CD4-positive, alpha-beta T cell treated with Interleukin-4 for 1 hour (primary cell): ENCODE measurements at regions not wholly inside any gene's neighbourhood (a gene's known extent, or its start where the extent isn't known, plus 50 kb on each side); places are given as distances from the start of the nearest gene placed in this dataset.
A peak's percentile ranks its signal among the peaks of the same experiment; 100 is the strongest.

ENCODE experiments used
- DNase-seq, 2 donors: peaks; one replicate each; pipeline ENCODE4 v3.0.0-alpha.2; 2020 to 2022

DNA sequence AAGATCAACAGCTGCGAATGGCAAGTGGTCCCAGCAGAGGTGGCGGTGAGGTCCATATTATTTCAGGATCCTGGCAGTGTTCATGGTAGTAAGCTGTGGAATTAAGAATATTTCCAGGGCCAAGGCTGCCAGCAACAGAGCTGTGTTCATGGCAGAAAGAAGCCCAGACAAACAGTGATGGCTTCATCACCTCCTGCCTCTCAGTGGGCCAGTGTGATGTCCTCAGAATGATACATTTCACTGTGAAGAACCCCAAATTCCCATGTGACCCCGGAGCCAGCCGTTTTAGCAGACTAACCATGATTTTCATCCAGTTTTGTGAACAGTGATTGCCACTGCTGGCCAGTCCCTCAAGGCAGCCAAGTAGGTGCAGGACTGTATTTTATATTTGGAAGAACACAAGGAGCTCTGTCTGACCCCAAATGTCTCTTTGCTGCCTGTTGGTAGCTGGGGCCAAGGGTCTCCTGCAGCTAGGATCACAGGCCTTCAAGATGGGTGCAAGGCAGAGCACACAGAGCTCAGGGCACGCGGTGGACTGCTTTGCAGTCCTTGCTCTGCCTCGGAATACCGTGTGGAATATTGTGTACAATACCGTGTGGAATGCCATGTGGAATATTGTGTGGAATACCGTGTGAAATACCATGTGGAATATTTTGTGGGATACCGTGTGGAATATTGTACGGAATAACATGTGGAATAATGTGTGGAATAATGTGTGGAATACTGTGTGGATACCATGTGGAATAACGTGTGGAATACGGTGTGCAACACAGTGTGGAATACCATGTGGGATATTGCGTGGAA, 132.3 kb upstream of the CHST15 start:
- peak; percentile 19 to 33 for DNase-seq

DNA sequence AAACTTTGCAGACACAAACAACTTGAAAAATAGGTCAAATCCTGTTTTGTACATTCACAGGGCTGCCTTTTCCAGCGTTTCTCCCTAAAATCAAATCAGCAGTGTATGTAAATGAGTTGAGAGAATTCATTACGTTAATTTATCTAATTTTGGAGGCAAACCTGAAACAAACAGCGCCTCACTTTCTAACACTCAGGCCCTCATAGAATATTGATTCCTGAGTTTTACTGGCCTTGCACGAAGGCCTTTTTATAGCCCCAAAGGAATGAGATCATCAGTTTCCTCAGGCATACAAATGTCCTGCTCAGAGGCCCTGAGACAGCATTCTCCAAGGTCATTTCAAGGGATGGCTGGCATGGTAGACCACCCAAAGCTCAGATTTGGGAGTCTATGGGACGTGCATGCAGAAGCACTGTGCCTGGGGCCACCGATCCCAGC, 131.7 kb upstream of the CHST15 start:
- no peak for DNase-seq

DNA sequence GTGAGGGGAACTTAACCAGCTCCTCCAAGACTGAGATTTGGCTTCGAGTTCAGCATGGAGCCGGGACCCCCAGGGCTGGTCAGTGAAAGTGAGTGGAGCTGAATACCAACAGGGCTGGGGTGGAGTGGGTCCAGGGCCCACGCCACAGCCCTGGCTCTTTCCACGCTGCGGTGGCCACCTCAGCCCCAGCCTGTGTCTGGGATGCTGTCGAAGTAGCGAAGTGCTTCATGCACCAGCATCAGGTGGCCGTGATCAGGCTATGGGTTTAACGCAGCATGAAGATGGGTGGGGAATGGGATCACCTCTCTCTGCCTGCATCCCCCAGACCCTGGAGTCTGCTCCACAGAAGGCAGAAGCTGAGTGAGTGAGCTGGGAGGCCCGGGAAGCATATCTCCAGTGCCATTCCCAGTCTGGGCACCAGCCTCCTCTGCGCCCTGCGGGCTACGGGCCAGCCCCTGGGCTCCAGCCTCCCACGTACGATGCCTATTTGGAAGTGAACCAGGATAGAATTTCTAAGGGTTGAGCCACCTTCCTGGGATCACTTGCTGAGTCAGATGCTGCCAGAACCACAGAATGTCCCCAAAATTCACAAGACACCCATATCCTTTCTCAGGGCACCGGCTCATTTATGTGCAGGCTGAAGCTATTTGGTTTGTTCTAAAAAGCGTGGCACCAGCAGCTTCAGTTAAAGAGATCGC, 131.1 kb upstream of the CHST15 start:
- no peak for DNase-seq

DNA sequence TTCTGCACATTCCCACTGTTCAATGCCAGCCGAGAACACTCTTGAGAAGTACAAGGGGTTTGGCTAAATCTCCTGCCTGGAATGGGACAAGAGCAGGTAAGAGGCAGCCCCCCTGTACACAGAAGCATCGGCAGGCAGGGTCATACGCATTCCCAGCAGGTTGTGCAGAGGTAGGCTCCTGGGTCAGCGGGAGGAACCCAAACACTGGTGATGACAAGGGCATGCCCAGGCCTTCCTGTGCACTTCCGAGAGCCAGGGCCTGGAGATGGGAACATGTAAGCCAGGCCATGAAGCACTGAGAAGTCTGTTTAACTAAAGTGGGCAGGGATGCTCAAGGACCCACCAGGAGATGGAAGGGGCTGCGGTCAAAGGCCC, 130.3 kb upstream of the CHST15 start:
- DNase-seq: no peak

DNA sequence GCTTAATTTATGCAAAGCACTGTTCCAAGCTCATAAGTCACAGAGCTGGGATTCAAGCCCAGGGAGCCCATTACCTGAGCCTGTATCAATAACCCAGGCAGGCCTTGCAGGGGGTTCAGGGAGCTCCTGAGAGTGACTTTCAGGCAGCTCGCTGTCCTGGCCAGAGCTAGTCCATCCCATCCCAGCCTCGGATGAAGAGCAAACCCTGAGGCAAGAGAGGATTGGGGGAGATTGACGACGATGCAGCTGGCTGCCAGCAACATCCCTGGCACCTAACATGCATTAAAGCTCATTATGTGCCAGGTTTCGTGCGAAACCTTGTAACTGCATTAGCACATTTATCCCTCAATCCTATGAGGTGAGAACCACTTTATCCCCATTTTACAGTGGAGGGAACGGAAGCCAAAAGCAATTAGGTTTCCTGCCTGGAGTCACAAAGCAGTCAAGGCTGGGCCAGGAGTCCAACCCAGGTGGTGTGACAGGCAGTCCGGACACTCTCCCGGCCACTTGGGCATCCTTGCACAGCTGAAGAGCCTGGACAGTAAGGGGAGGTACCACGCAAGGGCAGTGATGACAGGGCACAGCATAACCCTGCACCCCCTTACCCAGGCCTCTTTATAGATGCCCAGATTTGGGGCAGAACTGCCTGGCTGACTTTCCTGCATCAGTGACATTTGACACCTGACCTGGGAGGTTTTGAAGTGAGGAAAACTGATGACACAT, 129.8 kb upstream of the CHST15 start:
- no peak for DNase-seq

DNA sequence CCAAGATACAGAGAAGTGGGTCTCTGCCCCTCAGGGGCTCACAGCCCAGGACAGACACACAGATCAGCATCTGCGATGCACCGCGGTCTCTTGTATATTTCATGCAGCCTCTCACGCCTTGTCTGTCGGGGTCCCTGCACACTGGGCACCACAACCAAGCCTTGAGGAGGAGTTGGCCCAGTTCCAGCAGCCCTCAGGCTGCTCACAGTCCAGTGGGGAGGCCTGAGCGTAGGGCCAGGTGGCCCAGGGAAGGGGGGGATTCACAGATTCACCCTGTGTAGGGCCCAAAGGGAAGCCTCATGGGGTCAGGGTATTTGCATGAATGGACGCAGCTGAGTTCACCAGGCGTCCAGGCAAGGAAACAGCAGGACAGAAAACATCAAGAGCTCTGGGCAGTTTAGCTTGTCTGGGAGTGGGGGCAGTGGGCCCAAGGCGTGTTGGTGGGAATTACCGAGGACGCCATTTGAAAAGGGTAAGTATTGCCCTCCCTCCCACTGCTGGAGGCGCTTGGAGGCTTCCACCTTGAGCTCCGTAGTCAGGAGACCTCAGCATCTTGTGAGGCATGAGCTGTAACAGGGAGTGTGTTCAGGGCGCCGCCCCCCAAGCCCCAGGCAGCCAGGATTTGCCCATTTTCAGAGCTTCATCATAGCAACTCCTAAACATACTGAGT, 129.1 kb upstream of the CHST15 start:
- DNase-seq: no peak

DNA sequence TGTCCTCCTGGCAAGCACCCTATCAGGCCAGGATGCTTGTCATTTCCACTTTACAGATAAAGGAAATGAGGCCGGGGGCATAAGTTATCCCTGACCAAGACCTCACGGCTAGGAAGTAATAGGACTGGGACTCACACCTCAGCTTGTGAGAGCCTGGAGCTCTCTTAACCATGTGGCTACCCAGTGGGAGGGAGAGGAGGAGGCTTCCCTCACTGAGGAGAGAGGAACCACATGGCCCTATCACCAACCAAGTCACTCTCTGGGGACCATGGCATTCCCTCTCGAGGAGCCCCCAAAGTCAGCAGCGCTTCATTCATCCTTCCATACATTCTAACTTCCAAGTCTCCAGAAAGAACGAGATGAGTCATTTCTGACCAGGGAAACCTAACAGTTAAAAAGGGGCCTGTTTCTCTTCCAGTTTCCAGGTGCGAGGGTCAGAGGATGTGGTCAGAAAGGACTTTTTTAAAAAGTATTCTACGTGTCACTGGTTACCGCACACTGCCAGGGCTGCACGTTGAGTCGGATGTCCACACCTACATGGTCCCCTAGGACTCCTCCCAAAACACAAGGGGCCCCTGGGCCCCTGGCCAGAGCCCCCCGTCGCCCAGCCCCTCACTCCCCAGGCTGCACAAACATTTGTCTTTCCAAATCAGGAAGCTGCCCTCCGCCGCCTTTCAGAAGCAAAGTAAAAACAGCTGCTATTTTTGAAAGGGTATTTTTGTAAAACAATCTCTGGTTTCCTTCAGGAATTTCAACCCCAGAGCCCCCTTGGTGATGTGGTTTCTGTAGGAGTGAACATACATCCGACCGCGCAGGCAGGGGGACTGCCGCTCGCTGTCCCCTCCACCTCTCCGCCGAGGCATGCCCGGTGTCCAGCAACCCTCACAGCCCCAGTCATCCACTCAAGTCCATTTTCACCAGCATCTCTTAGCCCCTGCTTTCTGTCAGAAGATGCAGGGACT, 128.2 kb upstream of the CHST15 start:
- no peak for DNase-seq

DNA sequence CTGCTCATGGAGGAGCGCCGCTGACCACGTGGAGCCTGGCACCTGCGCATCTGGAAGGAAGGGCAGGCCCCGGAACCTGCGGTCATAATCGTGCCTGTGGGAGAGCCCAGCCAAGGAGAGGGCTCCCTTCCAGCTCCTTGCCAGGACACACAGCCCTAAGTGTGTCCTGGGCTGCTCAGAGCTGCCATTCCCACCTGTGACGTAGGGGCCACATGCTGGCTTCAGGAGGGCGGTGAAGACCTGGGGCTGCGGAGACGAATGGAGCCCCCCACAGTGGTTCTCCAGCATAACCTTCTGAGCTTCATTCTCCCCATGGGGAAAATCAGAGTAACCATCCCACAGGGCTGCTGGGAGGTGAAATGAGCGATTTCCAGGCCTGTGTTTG, 127.6 kb upstream of the CHST15 start:
- DNase-seq: no peak

DNA sequence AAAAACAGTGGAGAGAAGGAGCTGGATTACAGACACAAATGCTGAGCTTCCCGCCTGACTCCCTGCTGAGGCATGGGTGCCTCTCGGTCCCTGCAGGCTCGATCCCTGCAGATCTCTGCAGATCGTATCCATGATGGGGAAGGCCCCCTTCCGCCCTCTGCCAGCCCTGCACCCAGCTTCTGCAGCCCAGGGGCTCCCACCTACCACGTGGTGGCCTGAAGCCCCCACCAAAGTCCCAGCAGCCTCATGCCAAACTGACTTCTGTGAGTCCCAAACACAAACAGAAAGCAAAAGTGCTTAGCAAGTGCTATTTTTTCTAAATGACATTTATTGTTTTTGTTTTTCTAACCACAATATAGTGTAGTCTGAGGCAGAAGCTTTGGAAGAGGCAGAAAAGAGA, 127.1 kb upstream of the CHST15 start:
- no peak for DNase-seq

DNA sequence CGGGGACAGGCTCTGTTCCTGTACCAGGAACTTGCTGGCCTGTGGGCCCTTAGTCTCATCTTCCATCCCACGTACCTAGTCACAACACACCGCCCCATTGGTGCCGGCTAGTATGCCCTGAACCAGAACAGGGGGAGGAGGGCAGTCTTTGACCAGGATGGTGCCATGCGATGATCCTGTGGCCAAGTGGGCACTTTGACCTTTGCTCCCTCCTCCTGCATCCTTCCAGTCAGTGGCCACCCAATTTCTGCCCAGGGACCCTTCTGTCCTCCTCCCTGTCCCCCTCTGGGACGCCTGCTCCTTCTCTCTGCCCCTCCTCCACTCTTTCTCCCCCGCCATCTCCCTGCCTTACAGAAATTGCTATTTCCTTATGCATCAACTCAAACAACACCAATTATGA, 126.3 kb upstream of the CHST15 start:
- DNase-seq: no peak

DNA sequence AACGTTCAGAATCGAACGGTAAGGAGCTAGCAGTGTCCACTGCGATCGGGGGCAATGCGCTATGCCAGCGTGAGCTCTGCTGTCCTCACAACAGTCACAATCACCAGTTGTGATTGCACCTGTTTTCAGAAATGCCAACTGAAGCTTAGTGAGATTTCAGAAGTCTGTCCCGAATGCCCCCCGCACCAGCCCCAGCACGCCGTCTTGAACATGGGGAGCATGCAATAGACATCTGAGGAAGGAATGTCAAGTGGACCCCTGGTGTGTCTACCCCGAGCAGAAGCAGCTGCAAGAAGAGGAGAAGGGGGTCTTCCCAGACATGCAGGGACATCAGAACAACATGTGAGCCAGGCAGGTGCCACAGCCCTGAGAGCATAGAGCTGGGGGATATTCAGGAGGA, 125.7 kb upstream of the CHST15 start:
- DNase-seq: no peak

DNA sequence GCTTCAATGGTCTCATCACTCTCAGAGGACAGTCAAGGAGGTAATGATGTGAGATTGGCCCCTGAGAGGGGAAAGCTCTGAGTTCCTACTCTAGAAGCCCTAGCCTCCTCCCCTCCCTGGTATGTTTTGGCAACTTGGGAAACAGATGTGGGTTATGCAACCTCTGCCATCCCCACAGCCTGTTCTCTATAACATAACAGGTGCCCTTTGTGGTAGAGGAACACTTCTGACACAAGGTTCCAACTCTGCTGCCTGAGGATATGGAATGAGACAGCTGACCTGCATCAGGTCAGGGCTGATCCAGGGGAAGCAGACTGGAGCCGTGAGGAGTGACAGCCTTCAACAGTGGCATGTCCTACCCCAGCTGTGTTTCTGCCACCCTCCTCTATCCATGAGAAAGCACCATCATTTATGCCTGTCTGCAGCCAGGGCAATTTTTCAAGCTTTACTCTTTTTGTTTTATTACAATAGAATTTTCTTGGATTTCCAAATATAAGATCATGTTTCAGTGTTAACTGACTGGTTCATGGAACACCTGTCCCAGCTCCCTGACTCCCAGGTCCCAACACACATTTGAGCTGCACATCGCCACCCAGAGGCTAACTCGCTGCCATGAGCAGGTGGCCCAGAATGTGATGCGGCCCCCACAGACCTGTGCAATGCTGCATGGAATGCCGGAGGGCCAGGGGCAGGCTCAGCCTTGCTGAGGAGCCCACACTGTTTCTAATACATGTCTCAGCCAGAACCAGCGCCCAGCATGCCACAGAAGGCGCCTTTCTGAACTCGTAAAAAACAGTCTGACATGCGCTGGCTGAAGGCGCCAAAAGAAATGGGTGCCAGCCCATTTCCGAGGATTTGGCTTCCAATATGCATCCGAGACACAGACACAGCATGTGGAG, 124.8 kb upstream of the CHST15 start:
- no peak for DNase-seq

DNA sequence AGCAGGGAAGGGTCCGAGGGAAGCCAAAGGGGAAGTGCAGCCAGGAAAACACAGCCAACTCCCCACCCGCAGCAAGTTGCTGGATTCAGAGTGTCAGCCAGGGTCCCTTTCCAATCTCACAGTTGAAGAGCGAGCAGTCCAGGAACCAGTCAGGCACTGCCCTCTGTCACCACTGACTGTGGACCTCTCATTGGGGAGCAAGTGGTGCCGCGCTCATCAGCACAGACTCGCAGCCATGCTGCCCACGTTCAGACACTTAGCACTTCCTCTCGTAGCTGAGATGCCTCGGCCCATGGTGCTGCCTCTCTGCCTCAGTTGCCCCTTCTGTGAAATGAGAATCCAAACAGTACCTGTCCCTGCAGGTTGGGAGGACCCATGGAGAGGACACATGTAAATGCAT, 123.6 kb upstream of the CHST15 start:
- no peak for DNase-seq

DNA sequence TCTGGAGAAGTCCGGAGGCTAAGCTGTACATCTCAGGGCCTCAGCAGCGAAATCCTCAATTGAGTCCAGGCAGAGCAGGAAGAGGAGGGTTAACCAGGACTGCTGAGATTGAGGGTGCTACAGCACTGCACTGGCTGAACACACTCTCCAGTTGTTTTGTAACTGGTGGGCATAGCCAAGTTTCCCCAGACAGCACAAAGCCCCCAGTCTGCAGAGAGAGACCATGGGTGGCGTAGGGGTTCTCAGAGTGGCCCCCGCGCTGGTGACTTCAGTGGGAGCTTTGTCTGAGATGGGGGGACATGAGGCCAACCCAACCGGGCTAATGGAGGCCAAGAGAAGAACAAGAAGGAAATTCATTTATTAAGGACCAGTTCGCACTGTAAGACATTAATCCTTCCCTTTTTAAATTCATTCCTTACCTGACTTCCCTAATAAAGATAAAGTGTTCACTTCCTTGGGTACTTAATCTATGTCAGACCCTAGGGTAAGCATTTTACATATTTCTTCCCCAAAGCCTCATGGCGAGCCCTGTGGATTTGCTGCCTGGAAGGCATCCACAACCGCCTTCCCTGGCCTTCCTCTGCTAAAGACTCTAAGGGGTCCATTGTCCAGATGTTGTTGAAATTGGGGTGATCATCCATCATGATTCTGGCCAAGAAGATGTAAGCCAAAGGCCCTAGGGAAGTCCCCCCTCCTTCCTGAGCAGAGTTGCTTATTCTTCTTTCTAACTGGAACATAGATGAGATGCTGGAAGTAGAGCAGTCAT, 121.4 kb upstream of the CHST15 start:
- no peak for DNase-seq

DNA sequence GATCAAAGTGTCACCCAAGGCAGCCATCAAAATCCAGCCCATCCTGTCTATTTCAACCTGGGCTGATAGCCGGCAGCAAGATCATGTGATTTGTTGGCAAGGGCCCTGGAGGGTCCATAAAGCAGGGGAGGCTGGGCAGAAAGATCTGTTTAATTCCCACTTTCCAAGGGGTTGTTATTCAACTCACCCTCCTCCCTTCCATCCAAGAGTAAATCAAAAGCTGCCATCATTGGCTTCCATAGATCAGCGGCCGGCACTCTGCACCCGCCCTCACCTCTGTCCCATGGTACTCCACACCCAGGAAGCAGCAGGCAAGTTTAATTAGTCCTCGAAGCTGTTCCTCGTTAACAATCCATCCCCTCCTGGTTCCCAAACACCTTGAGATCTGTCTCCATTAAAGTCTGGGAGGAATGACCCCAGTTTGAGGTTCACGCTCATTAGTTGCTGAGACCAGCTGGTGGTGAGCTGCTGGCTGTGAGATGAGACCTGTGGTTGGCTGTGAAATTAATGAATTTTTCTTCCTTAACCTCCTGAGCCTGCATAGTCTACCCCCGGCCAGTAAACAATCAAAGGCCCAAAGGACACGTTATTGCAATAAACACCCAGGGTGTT, 120.6 kb upstream of the CHST15 start:
- no peak for DNase-seq

DNA sequence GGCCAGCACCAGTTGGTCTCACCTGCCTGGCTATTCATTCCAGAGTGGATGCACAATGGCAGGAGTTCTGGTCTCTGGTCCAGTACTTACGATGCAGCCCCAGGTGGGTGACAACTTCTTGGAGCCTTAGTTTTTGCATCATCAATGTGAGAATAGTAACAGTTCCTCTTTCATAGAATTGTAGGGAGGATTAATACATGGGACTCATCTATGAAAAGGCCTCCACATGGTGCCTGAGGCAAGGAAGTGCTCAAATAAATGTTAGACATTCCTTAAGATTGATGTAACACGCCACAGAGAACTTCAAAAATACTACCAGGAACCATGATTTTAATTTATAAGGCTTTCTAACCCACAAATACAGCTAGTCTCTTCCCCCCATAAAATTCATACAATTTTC, 120.1 kb upstream of the CHST15 start:
- no peak for DNase-seq

DNA sequence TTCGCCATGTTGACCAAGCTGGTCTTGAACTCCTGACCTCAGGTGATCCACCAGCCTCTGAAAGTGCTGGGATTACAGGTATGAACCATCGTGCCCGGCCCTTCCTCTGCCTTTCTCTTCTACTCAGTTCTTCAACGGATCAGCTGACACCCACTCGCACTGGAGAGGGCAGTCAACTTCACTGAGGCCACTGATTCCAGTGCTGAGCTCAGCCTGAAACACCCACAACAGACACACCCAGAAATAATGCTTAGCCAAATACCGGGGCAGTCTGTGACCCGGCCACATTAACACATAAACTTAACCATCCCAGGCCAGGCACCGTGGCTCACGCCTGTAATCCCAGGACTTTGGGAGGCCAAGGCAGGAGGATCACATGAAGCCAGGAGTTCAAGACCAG, 119.3 kb upstream of the CHST15 start:
- DNase-seq: no peak

DNA sequence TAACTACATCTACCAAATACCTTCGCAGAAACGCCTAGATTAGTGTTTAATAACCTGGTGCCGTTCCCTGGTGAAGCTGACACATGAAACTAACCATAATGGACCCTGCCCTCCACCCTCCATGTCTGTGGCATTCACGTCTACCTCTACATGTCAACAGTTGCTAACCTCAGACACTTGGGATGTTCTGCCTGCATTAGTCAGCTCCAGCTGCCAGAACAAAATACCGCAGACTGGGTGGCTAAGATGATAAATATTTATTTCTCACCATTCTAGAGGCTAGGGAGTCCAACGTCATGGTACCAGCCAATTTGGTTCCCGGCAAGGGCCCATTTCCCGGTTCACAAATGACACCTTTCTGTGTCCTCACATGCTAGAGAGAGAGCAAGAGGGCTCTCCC, 118.5 kb upstream of the CHST15 start:
- no peak for DNase-seq

DNA sequence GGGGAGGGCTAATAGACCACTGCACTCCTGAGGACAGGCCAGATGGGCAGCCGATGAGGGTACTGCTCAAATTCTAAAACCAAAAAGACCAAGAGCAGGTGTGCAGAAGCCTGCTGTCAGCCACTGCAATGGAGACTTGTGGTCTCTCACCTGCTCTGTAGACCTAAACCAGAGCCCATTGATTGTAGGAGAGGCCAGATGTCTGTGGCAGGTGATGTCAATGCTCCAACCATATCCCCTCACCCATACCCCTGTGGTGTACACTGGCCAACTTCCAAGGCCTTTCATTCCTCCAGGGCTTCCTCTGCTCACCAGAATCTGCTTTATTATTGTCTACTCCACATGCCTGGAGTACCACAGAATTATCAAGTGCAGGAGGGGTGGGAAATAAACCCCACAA, 116.9 kb upstream of the CHST15 start:
- DNase-seq: no peak

DNA sequence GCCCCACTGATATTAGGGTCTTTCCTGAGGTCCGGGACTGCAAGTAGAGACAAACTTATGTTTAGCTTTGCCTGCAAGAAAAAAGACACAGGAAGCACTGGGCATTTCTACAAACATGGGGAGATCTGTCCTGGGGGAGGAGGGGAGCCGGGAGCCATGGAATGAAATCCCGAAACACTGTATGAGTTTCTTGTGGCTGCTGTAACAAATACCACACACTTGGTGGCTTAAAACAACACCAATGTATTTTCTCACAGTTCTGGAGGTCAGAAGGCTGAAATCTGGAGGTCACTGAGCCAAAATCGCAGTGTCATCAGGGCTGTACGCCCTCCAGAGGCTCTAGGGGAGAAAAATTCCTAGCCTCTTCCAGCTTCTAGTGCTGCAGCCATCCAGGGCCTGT, 114.0 kb upstream of the CHST15 start:
- DNase-seq: no peak
